WTC11 (cell line): ENCODE measurements at regions not wholly inside any gene's neighbourhood (a gene's known extent, or its start where the extent isn't known, plus 50 kb on each side); places are given as distances from the start of the nearest gene placed in this dataset.

Source experiments
- ATAC-seq: fragments of 200-7000 bp; cut with Tn5 transposase; 2 replicates; pipeline ENCODE4 v1.10.0; 2021; ENCODE audit warnings: mild to moderate bottlenecking, moderate library complexity
- CTCF ChIA-PET: fragments of 300-600 bp; sonication (Branson Sonifier 250); formaldehyde crosslinking; loops from one replicate; lab custom pipeline; 2021; ENCODE audit warnings: antibody characterized with exemption; lab: Charles Lee
- POLR2A ChIA-PET: fragments of 350-600 bp; sonication (Branson Sonifier 250); formaldehyde crosslinking; loops from one replicate; lab custom pipeline; 2021; ENCODE audit warnings: antibody characterized with exemption; lab: Charles Lee
- DNase-seq: peaks from one replicate; pipeline ENCODE4 v3.0.0; 2021; ENCODE audit warnings: low spot score
- H3K27ac Mint-ChIP-seq: 2 replicates; pipeline ENCODE4 v1.8.0; 2021; ENCODE audit warnings: mixed read lengths
- H3K27me3 Mint-ChIP-seq: 2 replicates; pipeline ENCODE4 v1.8.0; 2021; ENCODE audit warnings: low read depth, mild to moderate bottlenecking, moderate library complexity, mixed read lengths
- H3K36me3 Mint-ChIP-seq: 2 replicates; pipeline ENCODE4 v1.8.0; 2021; ENCODE audit warnings: mixed read lengths
- H3K4me1 Mint-ChIP-seq: 2 replicates; pipeline ENCODE4 v1.8.0; 2022; ENCODE audit warnings: mixed read lengths
- H3K4me3 Mint-ChIP-seq: 2 replicates; pipeline ENCODE4 v1.8.0; 2021; ENCODE audit warnings: mild to moderate bottlenecking, moderate library complexity, mixed read lengths
- H3K9me3 Mint-ChIP-seq: 2 replicates; pipeline ENCODE4 v1.8.0; 2021; ENCODE audit warnings: mixed read lengths
- ATF1 ChIP-seq: sonication (generic); formaldehyde crosslinking; IDR thresholded peaks from 2 replicates; pipeline ENCODE4 v1.8.1; 2023; ENCODE audit warnings: mild to moderate bottlenecking, moderate library complexity, missing genetic modification reagents
- FOXJ3 ChIP-seq: sonication (generic); formaldehyde crosslinking; IDR thresholded peaks from 2 replicates; pipeline ENCODE4 v1.9.0; 2021; ENCODE audit warnings: missing genetic modification reagents, mild to moderate bottlenecking, borderline replicate concordance
- IRF2 ChIP-seq: sonication (generic); formaldehyde crosslinking; IDR thresholded peaks from 2 replicates; pipeline ENCODE4 v1.8.0; 2022; ENCODE audit warnings: low read depth, missing genetic modification reagents, borderline replicate concordance
- NR2C2 ChIP-seq: sonication (generic); formaldehyde crosslinking; IDR thresholded peaks from 2 replicates; pipeline ENCODE4 v1.8.0; 2022; ENCODE audit warnings: mild to moderate bottlenecking, missing genetic modification reagents
- RELA ChIP-seq: sonication (generic); formaldehyde crosslinking; IDR thresholded peaks from 2 replicates; pipeline ENCODE4 v1.8.1; 2022; ENCODE audit warnings: missing genetic modification reagents, mild to moderate bottlenecking, borderline replicate concordance
- ZNF396 ChIP-seq: fragments of 250-450 bp; sonication (Bioruptor Pico); IDR thresholded peaks from 2 replicates; pipeline ENCODE4 v1.8.0; 2021; ENCODE audit warnings: mild to moderate bottlenecking, moderate library complexity, borderline replicate concordance
- TF ChIP-seq, protein P1 (sequence below): sonication (generic); formaldehyde crosslinking; IDR thresholded peaks from 2 replicates; pipeline ENCODE4 v1.8.0; 2023; ENCODE audit warnings: mild to moderate bottlenecking, missing genetic modification reagents
- TF ChIP-seq, protein P2 (sequence below): sonication (generic); formaldehyde crosslinking; IDR thresholded peaks from 2 replicates; pipeline ENCODE4 v1.8.0; 2022; ENCODE audit warnings: mild to moderate bottlenecking, missing genetic modification reagents
- TF ChIP-seq, protein P3 (sequence below): sonication (generic); formaldehyde crosslinking; IDR thresholded peaks from 2 replicates; pipeline ENCODE4 v1.8.0; 2022; ENCODE audit warnings: mild to moderate bottlenecking, missing genetic modification reagents
- TF ChIP-seq, protein P4 (sequence below): sonication (generic); formaldehyde crosslinking; IDR thresholded peaks from 2 replicates; pipeline ENCODE4 v1.8.0; 2022; ENCODE audit warnings: mild to moderate bottlenecking, missing genetic modification reagents
- TF ChIP-seq, protein P5 (sequence below): sonication (generic); formaldehyde crosslinking; IDR thresholded peaks from 2 replicates; pipeline ENCODE4 v1.8.1; 2023; ENCODE audit warnings: mild to moderate bottlenecking, moderate library complexity, missing genetic modification reagents
- TF ChIP-seq, protein P6 (sequence below): fragments of 250-450 bp; sonication (Bioruptor Pico); conservative IDR thresholded peaks from 2 replicates; pipeline ENCODE4 v1.9.0; 2021; ENCODE audit warnings: mild to moderate bottlenecking
- TF ChIP-seq, protein P7 (sequence below): fragments of 250-450 bp; sonication (Bioruptor Pico); IDR thresholded peaks from 2 replicates; pipeline ENCODE4 v1.9.0; 2021; ENCODE audit warnings: mild to moderate bottlenecking
- TF ChIP-seq, protein P8 (sequence below): sonication (generic); formaldehyde crosslinking; IDR thresholded peaks from 2 replicates; pipeline ENCODE4 v1.8.1; 2023; ENCODE audit warnings: mild to moderate bottlenecking, missing genetic modification reagents
- TF ChIP-seq, protein P9 (sequence below): sonication (generic); formaldehyde crosslinking; IDR thresholded peaks from 2 replicates; pipeline ENCODE4 v1.8.1; 2022; ENCODE audit warnings: missing genetic modification reagents, borderline replicate concordance

DNA sequence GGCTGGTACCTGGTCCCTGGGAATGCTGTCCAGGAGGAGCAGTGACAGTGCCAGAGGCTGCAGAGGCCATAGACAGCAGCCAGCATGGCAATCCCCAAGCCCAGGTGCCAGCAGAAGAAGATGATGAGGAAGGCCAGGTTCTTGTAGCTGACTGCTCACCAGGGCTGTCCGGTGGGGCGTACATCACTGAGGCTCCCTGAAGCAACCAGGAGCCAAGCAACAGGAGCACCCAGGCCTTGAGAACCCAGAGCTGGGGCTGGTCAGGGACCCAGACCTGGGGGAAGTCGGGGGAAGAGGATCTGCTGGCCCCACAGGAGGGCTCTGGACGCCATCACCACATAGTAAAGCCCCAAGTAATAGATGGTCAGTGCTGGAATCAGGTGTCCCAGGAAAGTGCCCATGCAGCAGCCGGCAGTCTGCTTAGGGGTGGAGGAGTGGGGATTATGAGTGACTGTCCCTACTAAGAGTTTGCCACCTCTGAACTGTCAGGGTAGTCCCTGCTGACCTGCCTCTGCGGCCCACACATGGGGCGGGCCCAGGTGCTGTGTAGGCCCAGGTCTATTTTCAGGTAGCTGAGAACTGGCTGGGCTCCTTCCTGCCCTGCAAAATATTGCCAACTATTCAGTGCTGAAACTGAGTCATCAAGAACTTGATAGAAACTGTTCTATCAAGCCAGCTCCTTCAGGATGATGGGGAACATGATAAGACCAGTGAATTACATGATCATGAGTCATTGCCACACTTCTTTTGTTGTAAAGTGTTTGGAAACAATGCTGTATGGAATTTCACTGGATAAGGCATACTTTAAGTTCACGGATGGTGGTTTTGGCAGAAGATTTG lies 68.7 kb downstream of the CHRD start:
- TF ChIP-seq, protein P1, sequence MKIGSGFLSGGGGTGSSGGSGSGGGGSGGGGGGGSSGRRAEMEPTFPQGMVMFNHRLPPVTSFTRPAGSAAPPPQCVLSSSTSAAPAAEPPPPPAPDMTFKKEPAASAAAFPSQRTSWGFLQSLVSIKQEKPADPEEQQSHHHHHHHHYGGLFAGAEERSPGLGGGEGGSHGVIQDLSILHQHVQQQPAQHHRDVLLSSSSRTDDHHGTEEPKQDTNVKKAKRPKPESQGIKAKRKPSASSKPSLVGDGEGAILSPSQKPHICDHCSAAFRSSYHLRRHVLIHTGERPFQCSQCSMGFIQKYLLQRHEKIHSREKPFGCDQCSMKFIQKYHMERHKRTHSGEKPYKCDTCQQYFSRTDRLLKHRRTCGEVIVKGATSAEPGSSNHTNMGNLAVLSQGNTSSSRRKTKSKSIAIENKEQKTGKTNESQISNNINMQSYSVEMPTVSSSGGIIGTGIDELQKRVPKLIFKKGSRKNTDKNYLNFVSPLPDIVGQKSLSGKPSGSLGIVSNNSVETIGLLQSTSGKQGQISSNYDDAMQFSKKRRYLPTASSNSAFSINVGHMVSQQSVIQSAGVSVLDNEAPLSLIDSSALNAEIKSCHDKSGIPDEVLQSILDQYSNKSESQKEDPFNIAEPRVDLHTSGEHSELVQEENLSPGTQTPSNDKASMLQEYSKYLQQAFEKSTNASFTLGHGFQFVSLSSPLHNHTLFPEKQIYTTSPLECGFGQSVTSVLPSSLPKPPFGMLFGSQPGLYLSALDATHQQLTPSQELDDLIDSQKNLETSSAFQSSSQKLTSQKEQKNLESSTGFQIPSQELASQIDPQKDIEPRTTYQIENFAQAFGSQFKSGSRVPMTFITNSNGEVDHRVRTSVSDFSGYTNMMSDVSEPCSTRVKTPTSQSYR (CRISPR knock-in tag), result no peak
- no peak overlapping the region for H3K27ac Mint-ChIP-seq

DNA sequence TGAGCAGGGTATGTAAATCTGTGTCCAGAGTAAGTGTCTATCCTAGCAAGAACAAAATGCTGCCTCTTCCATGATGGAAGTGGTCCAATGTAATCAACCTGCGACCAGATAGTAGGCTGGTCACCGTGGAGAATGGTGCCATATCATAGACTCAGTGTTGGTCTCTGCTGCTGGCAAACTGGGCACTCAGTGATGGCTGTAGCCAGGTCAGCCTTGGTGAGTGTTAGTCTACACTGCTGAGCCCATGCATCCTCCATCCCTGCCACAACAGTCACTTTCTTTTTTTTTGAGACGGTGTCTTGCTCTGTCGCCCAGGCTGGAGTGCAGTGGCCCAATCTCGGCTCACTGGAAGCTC lies 69.3 kb downstream of the CHRD start:
- H3K4me3 Mint-ChIP-seq, result no peak overlapping the region
- TF ChIP-seq, protein P2, sequence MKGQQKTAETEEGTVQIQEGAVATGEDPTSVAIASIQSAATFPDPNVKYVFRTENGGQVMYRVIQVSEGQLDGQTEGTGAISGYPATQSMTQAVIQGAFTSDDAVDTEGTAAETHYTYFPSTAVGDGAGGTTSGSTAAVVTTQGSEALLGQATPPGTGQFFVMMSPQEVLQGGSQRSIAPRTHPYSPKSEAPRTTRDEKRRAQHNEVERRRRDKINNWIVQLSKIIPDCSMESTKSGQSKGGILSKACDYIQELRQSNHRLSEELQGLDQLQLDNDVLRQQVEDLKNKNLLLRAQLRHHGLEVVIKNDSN (CRISPR knock-in tag), result no peak
- TF ChIP-seq, protein P3, sequence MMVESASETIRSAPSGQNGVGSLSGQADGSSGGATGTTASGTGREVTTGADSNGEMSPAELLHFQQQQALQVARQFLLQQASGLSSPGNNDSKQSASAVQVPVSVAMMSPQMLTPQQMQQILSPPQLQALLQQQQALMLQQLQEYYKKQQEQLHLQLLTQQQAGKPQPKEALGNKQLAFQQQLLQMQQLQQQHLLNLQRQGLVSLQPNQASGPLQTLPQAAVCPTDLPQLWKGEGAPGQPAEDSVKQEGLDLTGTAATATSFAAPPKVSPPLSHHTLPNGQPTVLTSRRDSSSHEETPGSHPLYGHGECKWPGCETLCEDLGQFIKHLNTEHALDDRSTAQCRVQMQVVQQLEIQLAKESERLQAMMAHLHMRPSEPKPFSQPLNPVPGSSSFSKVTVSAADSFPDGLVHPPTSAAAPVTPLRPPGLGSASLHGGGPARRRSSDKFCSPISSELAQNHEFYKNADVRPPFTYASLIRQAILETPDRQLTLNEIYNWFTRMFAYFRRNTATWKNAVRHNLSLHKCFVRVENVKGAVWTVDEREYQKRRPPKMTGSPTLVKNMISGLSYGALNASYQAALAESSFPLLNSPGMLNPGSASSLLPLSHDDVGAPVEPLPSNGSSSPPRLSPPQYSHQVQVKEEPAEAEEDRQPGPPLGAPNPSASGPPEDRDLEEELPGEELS (CRISPR knock-in tag), result no peak
- TF ChIP-seq ZNF396 (no peak), ATF1 (CRISPR knock-in tag) (no peak), IRF2 (CRISPR knock-in tag) (no peak), RELA (CRISPR knock-in tag) (no peak), NR2C2 (CRISPR knock-in tag) (no peak), FOXJ3 (CRISPR knock-in tag) (no peak)
- TF ChIP-seq, protein P4, sequence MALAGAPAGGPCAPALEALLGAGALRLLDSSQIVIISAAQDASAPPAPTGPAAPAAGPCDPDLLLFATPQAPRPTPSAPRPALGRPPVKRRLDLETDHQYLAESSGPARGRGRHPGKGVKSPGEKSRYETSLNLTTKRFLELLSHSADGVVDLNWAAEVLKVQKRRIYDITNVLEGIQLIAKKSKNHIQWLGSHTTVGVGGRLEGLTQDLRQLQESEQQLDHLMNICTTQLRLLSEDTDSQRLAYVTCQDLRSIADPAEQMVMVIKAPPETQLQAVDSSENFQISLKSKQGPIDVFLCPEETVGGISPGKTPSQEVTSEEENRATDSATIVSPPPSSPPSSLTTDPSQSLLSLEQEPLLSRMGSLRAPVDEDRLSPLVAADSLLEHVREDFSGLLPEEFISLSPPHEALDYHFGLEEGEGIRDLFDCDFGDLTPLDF, result no peak
- TF ChIP-seq, protein P5, sequence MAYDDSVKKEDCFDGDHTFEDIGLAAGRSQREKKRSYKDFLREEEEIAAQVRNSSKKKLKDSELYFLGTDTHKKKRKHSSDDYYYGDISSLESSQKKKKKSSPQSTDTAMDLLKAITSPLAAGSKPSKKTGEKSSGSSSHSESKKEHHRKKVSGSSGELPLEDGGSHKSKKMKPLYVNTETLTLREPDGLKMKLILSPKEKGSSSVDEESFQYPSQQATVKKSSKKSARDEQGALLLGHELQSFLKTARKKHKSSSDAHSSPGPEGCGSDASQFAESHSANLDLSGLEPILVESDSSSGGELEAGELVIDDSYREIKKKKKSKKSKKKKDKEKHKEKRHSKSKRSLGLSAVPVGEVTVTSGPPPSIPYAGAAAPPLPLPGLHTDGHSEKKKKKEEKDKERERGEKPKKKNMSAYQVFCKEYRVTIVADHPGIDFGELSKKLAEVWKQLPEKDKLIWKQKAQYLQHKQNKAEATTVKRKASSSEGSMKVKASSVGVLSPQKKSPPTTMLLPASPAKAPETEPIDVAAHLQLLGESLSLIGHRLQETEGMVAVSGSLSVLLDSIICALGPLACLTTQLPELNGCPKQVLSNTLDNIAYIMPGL, result no peak
- TF ChIP-seq, protein P6, sequence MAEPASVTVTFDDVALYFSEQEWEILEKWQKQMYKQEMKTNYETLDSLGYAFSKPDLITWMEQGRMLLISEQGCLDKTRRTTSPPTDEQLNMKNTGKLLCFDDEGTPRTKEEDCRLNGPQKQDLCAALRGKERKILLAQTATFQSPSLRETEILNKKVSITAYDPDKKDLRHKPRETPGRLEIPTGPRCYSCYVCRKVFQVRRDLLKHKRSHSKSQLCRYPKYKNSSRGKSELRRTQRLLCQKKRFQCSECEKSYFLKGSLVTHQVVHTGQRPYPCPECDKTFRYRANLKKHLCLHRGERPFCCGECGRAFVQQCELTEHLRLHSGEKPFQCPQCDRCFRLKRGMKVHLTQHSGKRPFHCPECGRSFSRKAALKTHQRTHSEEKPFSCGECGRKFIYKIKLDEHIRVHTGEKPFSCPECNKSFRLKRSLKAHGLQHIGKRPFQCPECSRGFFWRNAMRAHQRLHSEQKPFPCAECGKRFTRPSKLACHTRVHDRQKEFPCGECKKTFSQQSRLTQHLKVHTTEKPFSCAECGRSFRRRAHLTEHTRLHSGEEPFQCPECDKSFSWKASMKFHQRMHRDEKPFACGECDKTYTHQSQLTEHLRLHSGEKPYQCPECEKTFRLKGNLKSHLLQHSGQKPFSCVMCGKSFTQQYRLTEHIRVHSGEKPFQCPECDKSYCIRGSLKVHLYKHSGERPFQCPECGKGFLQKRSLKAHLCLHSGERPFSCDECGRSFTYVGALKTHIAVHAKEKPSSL (CRISPR knock-in tag), result no peak
- TF ChIP-seq, protein P7, sequence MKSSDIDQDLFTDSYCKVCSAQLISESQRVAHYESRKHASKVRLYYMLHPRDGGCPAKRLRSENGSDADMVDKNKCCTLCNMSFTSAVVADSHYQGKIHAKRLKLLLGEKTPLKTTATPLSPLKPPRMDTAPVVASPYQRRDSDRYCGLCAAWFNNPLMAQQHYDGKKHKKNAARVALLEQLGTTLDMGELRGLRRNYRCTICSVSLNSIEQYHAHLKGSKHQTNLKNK, result no peak
- TF ChIP-seq, protein P8, sequence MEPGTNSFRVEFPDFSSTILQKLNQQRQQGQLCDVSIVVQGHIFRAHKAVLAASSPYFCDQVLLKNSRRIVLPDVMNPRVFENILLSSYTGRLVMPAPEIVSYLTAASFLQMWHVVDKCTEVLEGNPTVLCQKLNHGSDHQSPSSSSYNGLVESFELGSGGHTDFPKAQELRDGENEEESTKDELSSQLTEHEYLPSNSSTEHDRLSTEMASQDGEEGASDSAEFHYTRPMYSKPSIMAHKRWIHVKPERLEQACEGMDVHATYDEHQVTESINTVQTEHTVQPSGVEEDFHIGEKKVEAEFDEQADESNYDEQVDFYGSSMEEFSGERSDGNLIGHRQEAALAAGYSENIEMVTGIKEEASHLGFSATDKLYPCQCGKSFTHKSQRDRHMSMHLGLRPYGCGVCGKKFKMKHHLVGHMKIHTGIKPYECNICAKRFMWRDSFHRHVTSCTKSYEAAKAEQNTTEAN (CRISPR knock-in tag), result no peak
- TF ChIP-seq, protein P9, sequence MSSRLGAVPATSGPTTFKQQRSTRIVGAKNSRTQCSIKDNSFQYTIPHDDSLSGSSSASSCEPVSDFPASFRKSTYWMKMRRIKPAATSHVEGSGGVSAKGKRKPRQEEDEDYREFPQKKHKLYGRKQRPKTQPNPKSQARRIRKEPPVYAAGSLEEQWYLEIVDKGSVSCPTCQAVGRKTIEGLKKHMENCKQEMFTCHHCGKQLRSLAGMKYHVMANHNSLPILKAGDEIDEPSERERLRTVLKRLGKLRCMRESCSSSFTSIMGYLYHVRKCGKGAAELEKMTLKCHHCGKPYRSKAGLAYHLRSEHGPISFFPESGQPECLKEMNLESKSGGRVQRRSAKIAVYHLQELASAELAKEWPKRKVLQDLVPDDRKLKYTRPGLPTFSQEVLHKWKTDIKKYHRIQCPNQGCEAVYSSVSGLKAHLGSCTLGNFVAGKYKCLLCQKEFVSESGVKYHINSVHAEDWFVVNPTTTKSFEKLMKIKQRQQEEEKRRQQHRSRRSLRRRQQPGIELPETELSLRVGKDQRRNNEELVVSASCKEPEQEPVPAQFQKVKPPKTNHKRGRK (CRISPR knock-in tag), result no peak
- CTCF ChIA-PET, result no interaction called here
- H3K27me3 Mint-ChIP-seq, result no peaks in the 10 kb centered on the region
- H3K36me3 Mint-ChIP-seq, result no peaks in the 10 kb centered on the region
- ATAC-seq (no peak), DNase-seq (no peak)
- no peaks in the 10 kb centered on the region for H3K4me1 Mint-ChIP-seq
- no peak overlapping the region for H3K27ac Mint-ChIP-seq
- H3K9me3 Mint-ChIP-seq, result no peaks in the 10 kb centered on the region
- POLR2A ChIA-PET, result no interaction called here

More for the DNA sequence above, 68.7 kb downstream of the CHRD start:
- Mint-ChIP-seq H3K4me1 (no peaks in the 10 kb centered on the region), H3K9me3 (no peaks in the 10 kb centered on the region), H3K36me3 (no peaks in the 10 kb centered on the region), H3K27me3 (no peaks in the 10 kb centered on the region), H3K4me3 (no peak overlapping the region)
- CTCF ChIA-PET, result no interaction called here
- DNase-seq (no peak), ATAC-seq (no peak)
- POLR2A ChIA-PET, result no interaction called here
